HCT116 (cell line): ENCODE measurements at regions not wholly inside any gene's neighbourhood (a gene's known extent, or its start where the extent isn't known, plus 50 kb on each side); places are given as distances from the start of the nearest gene placed in this dataset.

Source experiments
- ATAC-seq: fragments of 200-7000 bp; cut with Tn5 transposase; 2 replicates; pipeline ENCODE4 v1.9.1; 2020; ENCODE audit warnings: mild to moderate bottlenecking, moderate library complexity
- BruUV-seq: library from RNA; stranded (reverse); fragments of 400-500 nt; replicated peaks from 2 replicates; lab custom pipeline; 2021; lab: Mats Ljungman, UMichigan
- CTCF ChIA-PET: fragments of 300-600 bp; sonication (Branson Sonifier 250); formaldehyde crosslinking; loops from one replicate; lab custom pipeline; 2021; ENCODE audit warnings: antibody characterized with exemption; lab: Charles Lee
- POLR2A ChIA-PET: fragments of 300-600, 350-600 bp; sonication (Branson Sonifier 250); formaldehyde crosslinking; loops from one replicate; lab custom pipeline; 2021; ENCODE audit warnings: antibody characterized with exemption; lab: Charles Lee
- RAD21 ChIA-PET, 2 experiments: fragments of 300-600 bp; sonication (Branson Sonifier 250); formaldehyde crosslinking; loops; one replicate each; lab custom pipeline; 2023; ENCODE audit warnings: low total read pairs in 2 of 2; ENCODE audit not compliant: uncharacterized antibody in 2 of 2, unreplicated experiment in 2 of 2, low non-redundant PET in 1 of 2; lab: Charles Lee
- DNase-seq: peaks from one replicate; pipeline ENCODE4 v3.0.0-alpha.2; 2010; ENCODE audit warnings: low read depth, low spot score
- H2AFZ ChIP-seq: fragments of 200-600 bp; shearing (Covaris generic), sonication (generic); 2 replicates; pipeline ENCODE4 v1.6.1; 2017; ENCODE audit warnings: low read depth, mixed run types, mixed read lengths, antibody characterized with exemption, low read length; ENCODE audit not compliant: poor library complexity, severe bottlenecking
- H3K27ac ChIP-seq: 2 replicates; pipeline ENCODE4 v1.5.1; 2012; ENCODE audit warnings: low read depth, low read length
- H3K27me3 ChIP-seq: fragments of 200-600 bp; sonication (generic); 2 replicates; pipeline ENCODE4 v1.6.1; 2016; ENCODE audit warnings: mixed run types, low read length, mixed read lengths; ENCODE audit not compliant: insufficient read depth
- H3K36me3 ChIP-seq, 2 experiments: fragments of 200-500 bp in 1 of 2; fragments of 200-600 bp in 1 of 2; sonication (Bioruptor generic) in 1 of 2; sonication (generic) in 1 of 2; 2 replicates each; pipeline versions ENCODE4 v1.5.1 to v1.6.1; 2014 to 2016; ENCODE audit warnings: low read length in 2 of 2, inconsistent platforms in 1 of 2, mixed read lengths in 1 of 2, mixed run types in 1 of 2; ENCODE audit not compliant: insufficient read depth in 2 of 2, control insufficient read depth in 1 of 2
- H3K4me1 ChIP-seq, 2 experiments: fragments of 200-600 bp in 1 of 2; sonication (generic) in 1 of 2; 2 replicates each; pipeline versions ENCODE4 v1.5.1 to v1.6.1; 2012 to 2017; ENCODE audit warnings: low read length in 2 of 2, inconsistent platforms in 1 of 2, mild to moderate bottlenecking in 1 of 2, mixed read lengths in 1 of 2, mixed run types in 1 of 2, moderate library complexity in 1 of 2; ENCODE audit not compliant: insufficient read depth in 2 of 2, control insufficient read depth in 1 of 2
- H3K4me2 ChIP-seq: fragments of 200-600 bp; sonication (generic); 2 replicates; pipeline ENCODE4 v1.6.1; 2017; ENCODE audit warnings: mixed run types, low read length, mixed read lengths
- H3K4me3 ChIP-seq, 2 experiments: fragments of 200-600 bp in 1 of 2; sonication (generic) in 1 of 2; replicated peaks in 1 of 2; 2 replicates each; pipeline ENCODE4 v1.5.1; 2011 to 2016; ENCODE audit warnings: low read length in 2 of 2, control low read depth in 1 of 2, low read depth in 1 of 2, mild to moderate bottlenecking in 1 of 2, mixed read lengths in 1 of 2, mixed run types in 1 of 2
- H3K79me2 ChIP-seq: fragments of 200-600 bp; sonication (generic); 2 replicates; pipeline ENCODE4 v1.6.1; 2017; ENCODE audit warnings: mild to moderate bottlenecking, mixed run types, low read length, moderate library complexity, mixed read lengths; ENCODE audit not compliant: insufficient read depth
- H3K9ac ChIP-seq: fragments of 200-600 bp; sonication (generic); 2 replicates; pipeline ENCODE4 v1.6.1; 2016; ENCODE audit warnings: low read length, mixed read lengths
- H3K9me2 ChIP-seq: fragments of 200-600 bp; sonication (generic), shearing (Covaris generic); 2 replicates; pipeline ENCODE4 v1.6.1; 2017; ENCODE audit warnings: mixed run types, mild to moderate bottlenecking, moderate library complexity; ENCODE audit not compliant: insufficient read depth
- H3K9me3 ChIP-seq, 2 experiments: fragments of 200-500 bp in 1 of 2; fragments of 200-600 bp in 1 of 2; sonication (Bioruptor generic) in 1 of 2; sonication (generic) in 1 of 2; 2 replicates each; pipeline ENCODE4 v1.6.1; 2014 to 2017; ENCODE audit warnings: low read length in 2 of 2, mixed read lengths in 2 of 2, inconsistent platforms in 1 of 2, low read depth in 1 of 2, mild to moderate bottlenecking in 1 of 2, mixed run types in 1 of 2, moderate library complexity in 1 of 2; ENCODE audit not compliant: control insufficient read depth in 1 of 2, insufficient read depth in 1 of 2
- H4K20me1 ChIP-seq: fragments of 200-600 bp; sonication (generic), shearing (Covaris generic); 2 replicates; pipeline ENCODE4 v1.6.1; 2017; ENCODE audit warnings: mixed run types, mild to moderate bottlenecking, moderate library complexity; ENCODE audit not compliant: insufficient read depth
- CEBPB ChIP-seq: IDR thresholded peaks from 2 replicates; pipeline ENCODE4 v1.6.1; 2012; ENCODE audit warnings: low read depth
- POLR2AphosphoS5 ChIP-seq: IDR thresholded peaks from 2 replicates; pipeline ENCODE4 v1.6.1; 2011; ENCODE audit warnings: mild to moderate bottlenecking, low read depth, low read length, moderate library complexity
- SIN3A ChIP-seq: IDR thresholded peaks from 2 replicates; pipeline ENCODE4 v1.6.1; 2012; ENCODE audit warnings: low read depth
- intact Hi-C: fragments of 100-400 bp; cut with micrococcal nuclease; formaldehyde crosslinking; loops from 2 replicates; pipeline ENCODE4 v1.10.0; 2022
- TF ChIP-seq, protein P1 (sequence below): IDR thresholded peaks from 2 replicates; pipeline ENCODE4 v1.6.1; 2012; ENCODE audit warnings: low read depth
- TF ChIP-seq, protein P2 (sequence below): IDR thresholded peaks from 2 replicates; pipeline ENCODE4 v1.6.1; 2011; ENCODE audit warnings: mild to moderate bottlenecking, low read length, moderate library complexity; ENCODE audit not compliant: insufficient replicate concordance; ENCODE audit errors: extremely low read depth

GRCh38 chr14:53448682-53449081, 295.6 kb upstream of the DDHD1 start:
- Histone ChIP-seq H3K27ac (no peak overlapping the region), H3K4me1 (peaks cover 19 to 34% of the 10 kb centered on the region in 2 experiments), H3K9ac (no peak overlapping the region), H3K27me3 (no peaks in the 10 kb centered on the region), H3K79me2 (no peaks in the 10 kb centered on the region), H4K20me1 (no peaks in the 10 kb centered on the region), H3K9me3 (no peaks in the 10 kb centered on the region), H2AFZ (no peak overlapping the region), H3K9me2 (no peaks in the 10 kb centered on the region), H3K4me2 (no peak overlapping the region), H3K36me3 (no peaks in the 10 kb centered on the region), H3K4me3 (no peak overlapping the region)
- intact Hi-C loops = no loop called here
- CTCF ChIA-PET = no interaction called here
- TF ChIP-seq, protein P1, sequence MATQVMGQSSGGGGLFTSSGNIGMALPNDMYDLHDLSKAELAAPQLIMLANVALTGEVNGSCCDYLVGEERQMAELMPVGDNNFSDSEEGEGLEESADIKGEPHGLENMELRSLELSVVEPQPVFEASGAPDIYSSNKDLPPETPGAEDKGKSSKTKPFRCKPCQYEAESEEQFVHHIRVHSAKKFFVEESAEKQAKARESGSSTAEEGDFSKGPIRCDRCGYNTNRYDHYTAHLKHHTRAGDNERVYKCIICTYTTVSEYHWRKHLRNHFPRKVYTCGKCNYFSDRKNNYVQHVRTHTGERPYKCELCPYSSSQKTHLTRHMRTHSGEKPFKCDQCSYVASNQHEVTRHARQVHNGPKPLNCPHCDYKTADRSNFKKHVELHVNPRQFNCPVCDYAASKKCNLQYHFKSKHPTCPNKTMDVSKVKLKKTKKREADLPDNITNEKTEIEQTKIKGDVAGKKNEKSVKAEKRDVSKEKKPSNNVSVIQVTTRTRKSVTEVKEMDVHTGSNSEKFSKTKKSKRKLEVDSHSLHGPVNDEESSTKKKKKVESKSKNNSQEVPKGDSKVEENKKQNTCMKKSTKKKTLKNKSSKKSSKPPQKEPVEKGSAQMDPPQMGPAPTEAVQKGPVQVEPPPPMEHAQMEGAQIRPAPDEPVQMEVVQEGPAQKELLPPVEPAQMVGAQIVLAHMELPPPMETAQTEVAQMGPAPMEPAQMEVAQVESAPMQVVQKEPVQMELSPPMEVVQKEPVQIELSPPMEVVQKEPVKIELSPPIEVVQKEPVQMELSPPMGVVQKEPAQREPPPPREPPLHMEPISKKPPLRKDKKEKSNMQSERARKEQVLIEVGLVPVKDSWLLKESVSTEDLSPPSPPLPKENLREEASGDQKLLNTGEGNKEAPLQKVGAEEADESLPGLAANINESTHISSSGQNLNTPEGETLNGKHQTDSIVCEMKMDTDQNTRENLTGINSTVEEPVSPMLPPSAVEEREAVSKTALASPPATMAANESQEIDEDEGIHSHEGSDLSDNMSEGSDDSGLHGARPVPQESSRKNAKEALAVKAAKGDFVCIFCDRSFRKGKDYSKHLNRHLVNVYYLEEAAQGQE = no peak
- TF ChIP-seq, protein P2, sequence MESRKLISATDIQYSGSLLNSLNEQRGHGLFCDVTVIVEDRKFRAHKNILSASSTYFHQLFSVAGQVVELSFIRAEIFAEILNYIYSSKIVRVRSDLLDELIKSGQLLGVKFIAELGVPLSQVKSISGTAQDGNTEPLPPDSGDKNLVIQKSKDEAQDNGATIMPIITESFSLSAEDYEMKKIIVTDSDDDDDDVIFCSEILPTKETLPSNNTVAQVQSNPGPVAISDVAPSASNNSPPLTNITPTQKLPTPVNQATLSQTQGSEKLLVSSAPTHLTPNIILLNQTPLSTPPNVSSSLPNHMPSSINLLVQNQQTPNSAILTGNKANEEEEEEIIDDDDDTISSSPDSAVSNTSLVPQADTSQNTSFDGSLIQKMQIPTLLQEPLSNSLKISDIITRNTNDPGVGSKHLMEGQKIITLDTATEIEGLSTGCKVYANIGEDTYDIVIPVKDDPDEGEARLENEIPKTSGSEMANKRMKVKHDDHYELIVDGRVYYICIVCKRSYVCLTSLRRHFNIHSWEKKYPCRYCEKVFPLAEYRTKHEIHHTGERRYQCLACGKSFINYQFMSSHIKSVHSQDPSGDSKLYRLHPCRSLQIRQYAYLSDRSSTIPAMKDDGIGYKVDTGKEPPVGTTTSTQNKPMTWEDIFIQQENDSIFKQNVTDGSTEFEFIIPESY = no peak
- TF ChIP-seq CEBPB = no peak
- no peak for TF ChIP-seq SIN3A
- TF ChIP-seq POLR2AphosphoS5 = no peak
- RAD21 ChIA-PET = no interaction called here
- ATAC-seq (no peak), DNase-seq (no peak)
- POLR2A ChIA-PET = no interaction called here
- BruUV-seq = no TSS peak
